ENCODE measurements at regions not wholly inside any gene's neighbourhood (a gene's known extent, or its start where the extent isn't known, plus 50 kb on each side); places are given as distances from the start of the nearest gene placed in this dataset.

DNA sequence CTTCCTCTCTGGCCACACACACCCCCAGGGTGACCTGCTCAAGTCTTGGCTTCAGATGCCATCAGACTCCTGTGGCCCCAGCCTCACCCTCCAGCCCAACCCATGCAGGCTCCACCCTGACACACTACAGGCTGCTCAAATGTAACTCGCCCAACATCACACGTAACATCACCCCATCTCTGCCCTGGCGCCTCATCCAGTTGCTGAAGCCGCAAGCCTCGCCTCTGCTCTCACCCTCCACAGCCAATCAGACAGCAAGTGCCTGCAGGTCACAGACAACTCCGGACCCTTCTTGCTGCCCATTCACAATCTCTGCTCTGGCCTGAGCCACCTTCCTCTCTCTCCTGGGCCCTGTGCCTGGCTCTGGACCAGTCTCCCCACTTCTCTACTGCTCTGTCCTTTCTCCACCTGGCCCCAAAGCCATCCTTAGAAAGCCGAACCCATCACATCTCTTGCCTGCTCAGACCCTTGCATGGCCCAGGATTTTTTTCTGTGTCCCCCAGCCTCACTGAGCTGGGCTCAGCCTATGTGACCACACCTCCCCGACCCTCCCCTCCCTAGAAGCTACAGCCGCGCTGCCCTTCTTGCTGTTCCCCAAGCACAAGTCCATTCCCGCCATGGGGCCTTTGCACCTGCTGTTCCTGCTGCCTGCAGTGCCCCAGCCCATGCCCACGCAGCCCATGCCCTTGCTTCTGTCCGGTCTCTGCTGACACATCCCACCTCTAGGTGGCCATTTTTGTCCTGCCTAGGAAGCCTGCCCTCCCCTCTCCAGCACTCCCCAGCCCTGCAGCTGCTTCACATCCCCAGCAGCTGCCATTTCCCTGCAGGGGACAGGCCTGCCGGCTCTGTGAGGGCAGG is 333.9 kb downstream of the CTTN start:
- no peaks in the 10 kb centered on the region for H4K20me1 ChIP-seq (ENCODE audit: insufficient read depth)
- H3K36me3 ChIP-seq (replicated peaks in 1 of 2; ENCODE audit: control insufficient read depth in 1 of 2, insufficient read depth in 2 of 2, low read length in 1 of 2), result no peaks in the 10 kb centered on the region
- H3K27me3 ChIP-seq (ENCODE audit: insufficient read depth), result no peaks in the 10 kb centered on the region
- no peaks in the 10 kb centered on the region for H3K79me2 ChIP-seq (ENCODE audit: insufficient read depth)
- no peak overlapping the region for H3K27ac ChIP-seq (ENCODE audit: low read depth in 2 of 2, low read length in 1 of 2)
- no peaks in the 10 kb centered on the region for H3K4me1 ChIP-seq (ENCODE audit: control insufficient read depth in 1 of 2, insufficient read depth in 2 of 2, low read depth in 1 of 2, low read length in 1 of 2)
- TF ChIP-seq SIN3A (IDR thresholded peaks at IDR 0.05; ENCODE audit: borderline replicate concordance, low read depth, low read length) (no peak), CHD2 (IDR thresholded peaks at IDR 0.05; ENCODE audit: low read length, partially characterized antibody) (no peak), FOXM1 (IDR thresholded peaks at IDR 0.05; ENCODE audit: low read depth) (no peak), RAD21 (IDR thresholded peaks at IDR 0.05; ENCODE audit: low read length) (no peak), MEF2A (IDR thresholded peaks at IDR 0.05; ENCODE audit: borderline replicate concordance, low read depth) (no peak), MXI1 (IDR thresholded peaks at IDR 0.05; ENCODE audit: low read depth, low read length) (no peak), USF2 (IDR thresholded peaks at IDR 0.05; ENCODE audit: borderline replicate concordance, low read depth, low read length) (no peak), RFX5 (IDR thresholded peaks at IDR 0.05; ENCODE audit: low read length) (no peak), FOSL2 (IDR thresholded peaks at IDR 0.05; ENCODE audit: borderline replicate concordance, low read depth) (no peak), PBX3 (IDR thresholded peaks at IDR 0.05) (no peak)
- TF ChIP-seq, protein P1, sequence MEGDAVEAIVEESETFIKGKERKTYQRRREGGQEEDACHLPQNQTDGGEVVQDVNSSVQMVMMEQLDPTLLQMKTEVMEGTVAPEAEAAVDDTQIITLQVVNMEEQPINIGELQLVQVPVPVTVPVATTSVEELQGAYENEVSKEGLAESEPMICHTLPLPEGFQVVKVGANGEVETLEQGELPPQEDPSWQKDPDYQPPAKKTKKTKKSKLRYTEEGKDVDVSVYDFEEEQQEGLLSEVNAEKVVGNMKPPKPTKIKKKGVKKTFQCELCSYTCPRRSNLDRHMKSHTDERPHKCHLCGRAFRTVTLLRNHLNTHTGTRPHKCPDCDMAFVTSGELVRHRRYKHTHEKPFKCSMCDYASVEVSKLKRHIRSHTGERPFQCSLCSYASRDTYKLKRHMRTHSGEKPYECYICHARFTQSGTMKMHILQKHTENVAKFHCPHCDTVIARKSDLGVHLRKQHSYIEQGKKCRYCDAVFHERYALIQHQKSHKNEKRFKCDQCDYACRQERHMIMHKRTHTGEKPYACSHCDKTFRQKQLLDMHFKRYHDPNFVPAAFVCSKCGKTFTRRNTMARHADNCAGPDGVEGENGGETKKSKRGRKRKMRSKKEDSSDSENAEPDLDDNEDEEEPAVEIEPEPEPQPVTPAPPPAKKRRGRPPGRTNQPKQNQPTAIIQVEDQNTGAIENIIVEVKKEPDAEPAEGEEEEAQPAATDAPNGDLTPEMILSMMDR (IDR thresholded peaks at IDR 0.05), result no peak
- ChIA-PET CTCF (interaction anchor here (1.3 kb wide), 1 partner anchor 9 kb away, joined by 3 read pairs; no protein-coding TSS in a partner anchor), POLR2A (no interaction called here)
- H3K9me2 ChIP-seq, result no peaks in the 10 kb centered on the region
- H3F3A ChIP-seq (replicated peaks; ENCODE audit: insufficient read depth), result no peaks in the 10 kb centered on the region
- no peak overlapping the region for H3K9ac ChIP-seq
- 63% methylated on average over 14 of the region's 14 CpGs for WGBS (ENCODE audit: low lambda C conversion rate)
- no peak for DNase-seq
- H3K9me3 ChIP-seq, result no peaks in the 10 kb centered on the region
- H3K4me2 ChIP-seq, result no peak overlapping the region
- no peak overlapping the region for H3K4me3 ChIP-seq (ENCODE audit: low read depth in 2 of 2, low read length in 1 of 2)
- H2AFZ ChIP-seq (ENCODE audit: low read depth), result no peak overlapping the region

DNA sequence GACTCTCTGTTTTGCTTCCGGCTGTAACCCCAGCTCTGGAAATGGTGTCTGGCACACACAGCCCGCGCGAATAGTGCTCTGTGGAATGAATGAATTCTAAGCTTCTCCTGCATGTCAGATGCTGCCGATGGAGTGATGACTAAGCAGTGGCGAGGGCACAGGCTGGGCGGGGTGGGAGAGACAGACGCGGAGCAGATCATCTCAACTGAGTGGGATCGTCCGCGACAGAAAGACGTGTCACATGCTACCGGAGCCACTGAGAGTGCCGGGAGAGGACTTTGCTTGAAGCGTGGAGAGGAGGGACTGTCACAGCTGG is 334.5 kb downstream of the CTTN start:
- Histone ChIP-seq H3K9ac (no peak overlapping the region), H3K9me3 (no peaks in the 10 kb centered on the region), H3K36me3 (replicated peaks in 1 of 2; ENCODE audit: control insufficient read depth in 1 of 2, insufficient read depth in 2 of 2, low read length in 1 of 2) (no peaks in the 10 kb centered on the region), H2AFZ (ENCODE audit: low read depth) (no peak overlapping the region), H3K79me2 (ENCODE audit: insufficient read depth) (no peaks in the 10 kb centered on the region), H3K4me2 (no peak overlapping the region), H3K27ac (ENCODE audit: low read depth in 2 of 2, low read length in 1 of 2) (no peak overlapping the region), H3K4me1 (ENCODE audit: control insufficient read depth in 1 of 2, insufficient read depth in 2 of 2, low read depth in 1 of 2, low read length in 1 of 2) (no peaks in the 10 kb centered on the region), H3K27me3 (ENCODE audit: insufficient read depth) (no peaks in the 10 kb centered on the region), H4K20me1 (ENCODE audit: insufficient read depth) (no peaks in the 10 kb centered on the region), H3F3A (replicated peaks; ENCODE audit: insufficient read depth) (no peaks in the 10 kb centered on the region), H3K9me2 (no peaks in the 10 kb centered on the region), H3K4me3 (ENCODE audit: low read depth in 2 of 2, low read length in 1 of 2) (no peak overlapping the region)
- no peak for DNase-seq
- no peak for TF ChIP-seq PBX3 (IDR thresholded peaks at IDR 0.05)
- no peak for TF ChIP-seq RAD21 (IDR thresholded peaks at IDR 0.05; ENCODE audit: low read length)
- TF ChIP-seq, protein P2, sequence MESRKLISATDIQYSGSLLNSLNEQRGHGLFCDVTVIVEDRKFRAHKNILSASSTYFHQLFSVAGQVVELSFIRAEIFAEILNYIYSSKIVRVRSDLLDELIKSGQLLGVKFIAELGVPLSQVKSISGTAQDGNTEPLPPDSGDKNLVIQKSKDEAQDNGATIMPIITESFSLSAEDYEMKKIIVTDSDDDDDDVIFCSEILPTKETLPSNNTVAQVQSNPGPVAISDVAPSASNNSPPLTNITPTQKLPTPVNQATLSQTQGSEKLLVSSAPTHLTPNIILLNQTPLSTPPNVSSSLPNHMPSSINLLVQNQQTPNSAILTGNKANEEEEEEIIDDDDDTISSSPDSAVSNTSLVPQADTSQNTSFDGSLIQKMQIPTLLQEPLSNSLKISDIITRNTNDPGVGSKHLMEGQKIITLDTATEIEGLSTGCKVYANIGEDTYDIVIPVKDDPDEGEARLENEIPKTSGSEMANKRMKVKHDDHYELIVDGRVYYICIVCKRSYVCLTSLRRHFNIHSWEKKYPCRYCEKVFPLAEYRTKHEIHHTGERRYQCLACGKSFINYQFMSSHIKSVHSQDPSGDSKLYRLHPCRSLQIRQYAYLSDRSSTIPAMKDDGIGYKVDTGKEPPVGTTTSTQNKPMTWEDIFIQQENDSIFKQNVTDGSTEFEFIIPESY (IDR thresholded peaks at IDR 0.05; ENCODE audit: borderline replicate concordance, low read depth), result no peak
- TF ChIP-seq SIN3A (IDR thresholded peaks at IDR 0.05; ENCODE audit: borderline replicate concordance, low read depth, low read length), result no peak
- no peak for TF ChIP-seq GATA2 (CRISPR knock-in tag; IDR thresholded peaks at IDR 0.05)
- no peak for TF ChIP-seq POLR2AphosphoS5 (IDR thresholded peaks at IDR 0.05; ENCODE audit: low read depth, low read length)
- TF ChIP-seq, protein P3, sequence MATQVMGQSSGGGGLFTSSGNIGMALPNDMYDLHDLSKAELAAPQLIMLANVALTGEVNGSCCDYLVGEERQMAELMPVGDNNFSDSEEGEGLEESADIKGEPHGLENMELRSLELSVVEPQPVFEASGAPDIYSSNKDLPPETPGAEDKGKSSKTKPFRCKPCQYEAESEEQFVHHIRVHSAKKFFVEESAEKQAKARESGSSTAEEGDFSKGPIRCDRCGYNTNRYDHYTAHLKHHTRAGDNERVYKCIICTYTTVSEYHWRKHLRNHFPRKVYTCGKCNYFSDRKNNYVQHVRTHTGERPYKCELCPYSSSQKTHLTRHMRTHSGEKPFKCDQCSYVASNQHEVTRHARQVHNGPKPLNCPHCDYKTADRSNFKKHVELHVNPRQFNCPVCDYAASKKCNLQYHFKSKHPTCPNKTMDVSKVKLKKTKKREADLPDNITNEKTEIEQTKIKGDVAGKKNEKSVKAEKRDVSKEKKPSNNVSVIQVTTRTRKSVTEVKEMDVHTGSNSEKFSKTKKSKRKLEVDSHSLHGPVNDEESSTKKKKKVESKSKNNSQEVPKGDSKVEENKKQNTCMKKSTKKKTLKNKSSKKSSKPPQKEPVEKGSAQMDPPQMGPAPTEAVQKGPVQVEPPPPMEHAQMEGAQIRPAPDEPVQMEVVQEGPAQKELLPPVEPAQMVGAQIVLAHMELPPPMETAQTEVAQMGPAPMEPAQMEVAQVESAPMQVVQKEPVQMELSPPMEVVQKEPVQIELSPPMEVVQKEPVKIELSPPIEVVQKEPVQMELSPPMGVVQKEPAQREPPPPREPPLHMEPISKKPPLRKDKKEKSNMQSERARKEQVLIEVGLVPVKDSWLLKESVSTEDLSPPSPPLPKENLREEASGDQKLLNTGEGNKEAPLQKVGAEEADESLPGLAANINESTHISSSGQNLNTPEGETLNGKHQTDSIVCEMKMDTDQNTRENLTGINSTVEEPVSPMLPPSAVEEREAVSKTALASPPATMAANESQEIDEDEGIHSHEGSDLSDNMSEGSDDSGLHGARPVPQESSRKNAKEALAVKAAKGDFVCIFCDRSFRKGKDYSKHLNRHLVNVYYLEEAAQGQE (IDR thresholded peaks at IDR 0.05; ENCODE audit: low read depth, low read length), result no peak
- CTCF ChIA-PET, result interaction anchor here (1.3 kb wide), 1 partner anchor 10 kb away, joined by 3 read pairs; no protein-coding TSS in a partner anchor
- WGBS (ENCODE audit: low lambda C conversion rate), result 69% methylated on average over 15 of the region's 16 CpGs
- POLR2A ChIA-PET, result no interaction called here

Data from SK-N-SH (cell line).